Hindlimb muscle (tissue), 1 donor: ENCODE measurements at regions not wholly inside any gene's neighbourhood (a gene's known extent, or its start where the extent isn't known, plus 50 kb on each side); places are given as distances from the start of the nearest gene placed in this dataset.
"Not testable (repeated sequence)": the region's sequence is repeated elsewhere in the genome, so short reads cannot be mapped to it uniquely, and the experiment has no call there.

ENCODE experiments used
- DNase-seq: peaks from one replicate; pipeline ENCODE4 v3.0.0-alpha.2; 2013

GRCh38 chr2:100742277-100743254 is 77.4 kb upstream of the NPAS2 start:
- DNase-seq, result peak; percentile 81

- DNase-seq, result peak; percentile 38
These were observed 76.2 kb upstream of the NPAS2 start for GRCh38 chr2:100743741-100744140.

DNA sequence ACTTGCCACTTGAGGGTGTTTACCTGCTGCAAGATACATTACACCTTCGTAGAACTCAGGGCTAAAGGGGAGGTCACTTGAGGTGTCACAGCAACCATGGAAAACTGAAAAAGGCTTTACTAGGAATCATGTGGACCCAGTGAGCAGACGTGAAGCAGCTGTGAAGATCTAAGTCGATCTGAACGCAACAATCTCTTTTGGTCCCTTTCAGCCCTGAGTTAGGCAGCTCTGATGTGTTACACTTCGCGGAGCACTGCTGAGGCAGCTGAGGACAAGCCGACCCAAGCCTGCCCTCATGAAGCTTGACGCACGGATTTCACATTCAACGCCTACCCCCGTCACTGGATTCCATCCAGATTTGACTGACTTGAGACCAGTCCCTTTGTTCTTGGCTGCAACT is 75.8 kb upstream of the NPAS2 start:
- no peak for DNase-seq

DNA sequence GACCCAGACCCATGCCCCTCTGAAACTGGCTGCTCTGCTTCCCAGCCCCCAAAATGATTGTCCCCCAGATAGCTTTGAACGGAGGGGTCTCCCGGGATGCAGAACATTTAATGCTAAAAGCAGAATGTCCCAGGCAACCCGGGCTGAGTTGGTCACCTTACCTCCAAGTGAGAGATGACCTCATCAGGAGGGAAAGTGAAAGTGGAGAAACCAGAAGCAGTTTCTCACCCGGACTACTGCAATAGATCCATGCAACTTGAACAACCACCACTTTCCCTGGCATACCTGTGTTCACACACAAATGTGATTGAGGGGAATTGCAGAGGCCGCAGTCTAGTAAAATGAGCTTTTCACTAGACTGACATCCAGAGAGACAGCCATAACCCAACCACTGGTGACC is 75.3 kb upstream of the NPAS2 start:
- DNase-seq, result no peak

DNA sequence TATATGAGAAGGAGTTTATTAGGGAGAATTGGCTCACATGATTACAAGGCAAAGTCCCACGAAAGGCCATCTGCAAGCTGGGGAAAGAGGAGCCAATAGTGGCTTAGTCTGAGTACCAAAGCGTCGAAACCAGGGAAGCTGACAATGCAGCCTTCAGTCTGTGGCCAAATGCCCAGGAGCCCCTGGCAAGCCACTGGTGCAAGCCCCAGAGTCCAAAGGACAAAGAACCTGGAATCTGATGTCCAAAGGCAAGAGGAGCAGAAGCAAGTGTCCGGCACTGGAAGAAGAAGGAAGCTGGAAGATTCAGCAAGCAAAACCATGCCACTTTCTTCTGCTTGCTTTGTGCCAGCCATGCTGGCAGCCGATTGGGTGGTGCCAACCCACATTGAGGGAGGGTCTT is 74.3 kb upstream of the NPAS2 start:
- DNase-seq, result no peak

GRCh38 chr2:100747551-100747950 is 72.4 kb upstream of the NPAS2 start:
- no peak for DNase-seq

- no peak for DNase-seq
These were observed 71.8 kb upstream of the NPAS2 start for GRCh38 chr2:100747996-100748615.

- DNase-seq, result no peak
These were observed 71.3 kb upstream of the NPAS2 start for GRCh38 chr2:100748673-100749072.

DNA sequence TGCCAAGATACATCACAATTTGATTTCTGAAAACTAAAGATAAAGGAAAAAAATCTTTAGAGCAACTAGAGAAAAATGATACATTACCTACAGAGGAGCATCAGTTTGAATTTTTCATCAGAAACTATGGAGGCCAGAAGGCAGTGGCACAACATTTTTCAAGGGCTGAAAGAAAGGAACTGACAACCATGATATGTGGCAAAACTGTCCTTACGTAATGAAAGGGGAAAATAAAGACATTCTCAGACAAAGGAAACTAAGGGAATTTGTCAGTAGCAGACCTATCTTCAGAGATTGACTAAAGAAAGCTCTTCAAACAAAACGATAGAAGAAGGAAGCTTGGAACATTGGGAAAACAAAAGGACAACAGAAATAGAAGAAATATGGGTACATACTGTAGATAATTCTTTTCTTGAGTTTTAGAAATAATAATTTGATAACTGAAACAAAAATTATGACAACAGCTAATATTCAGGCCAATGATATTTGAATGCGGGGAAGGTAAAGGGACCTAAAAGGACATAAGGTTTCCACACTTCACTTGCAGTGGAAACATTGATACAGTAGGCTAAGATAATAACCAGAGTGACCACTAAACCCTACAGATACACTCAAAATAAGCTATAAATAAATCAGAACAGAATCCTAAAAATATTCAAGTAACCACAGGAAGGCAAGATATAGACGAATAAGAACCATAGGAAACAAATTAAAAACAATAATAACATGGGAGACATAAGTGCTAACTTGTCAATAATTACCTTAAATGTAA is 70.0 kb upstream of the NPAS2 start:
- no peak for DNase-seq

GRCh38 chr2:100751871-100752625 is 67.9 kb upstream of the NPAS2 start:
- DNase-seq, result not testable (repeated sequence)

GRCh38 chr2:100752628-100753333 is 67.2 kb upstream of the NPAS2 start:
- no peak for DNase-seq

- no peak for DNase-seq
These were observed 66.5 kb upstream of the NPAS2 start for GRCh38 chr2:100753444-100753843.

DNA sequence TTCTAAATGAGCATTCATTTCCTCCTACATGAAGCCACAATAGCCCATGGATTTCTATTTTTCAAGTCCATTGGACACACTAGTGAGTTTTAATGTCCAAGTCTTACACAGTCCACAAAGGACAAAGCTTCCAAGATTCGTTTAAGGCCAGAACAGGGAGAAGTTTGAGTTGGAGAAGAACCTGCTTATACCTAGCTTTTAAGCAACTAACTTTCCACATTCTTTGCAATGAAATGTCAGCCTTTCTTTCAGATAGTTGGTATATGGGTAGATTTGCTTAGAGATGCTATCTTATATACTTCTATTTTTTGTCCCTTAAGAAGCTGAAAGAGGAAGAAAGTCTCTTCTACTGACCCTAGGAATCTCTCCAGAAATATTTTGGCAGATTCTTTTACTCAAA is 66.1 kb upstream of the NPAS2 start:
- DNase-seq, result no peak

- DNase-seq, result no peak
These were observed 65.0 kb upstream of the NPAS2 start for GRCh38 chr2:100754951-100755350.

GRCh38 chr2:100755441-100755840 is 64.5 kb upstream of the NPAS2 start:
- DNase-seq, result no peak

DNA sequence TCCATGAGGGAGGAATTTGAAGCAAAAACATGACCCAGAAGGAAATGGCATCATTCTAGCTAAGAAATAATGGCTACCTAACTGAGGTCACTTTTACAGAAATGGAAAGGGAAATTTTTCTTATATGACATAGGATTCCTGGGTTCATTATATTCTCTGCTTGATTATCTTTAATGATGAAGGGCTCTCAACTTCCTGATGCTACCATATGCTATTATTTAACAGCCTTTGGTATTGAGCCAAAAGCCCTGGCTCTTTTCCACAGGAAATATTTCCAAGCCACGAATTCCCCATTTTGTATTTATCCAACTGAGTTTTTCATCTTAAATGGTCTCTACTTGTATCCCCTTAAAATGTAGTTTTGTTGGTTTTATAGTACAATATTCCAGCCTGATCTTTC is 63.2 kb upstream of the NPAS2 start:
- no peak for DNase-seq

- DNase-seq, result peak; percentile 58
These were observed 62.1 kb upstream of the NPAS2 start for GRCh38 chr2:100757621-100758394.

GRCh38 chr2:100759901-100760300 is 60.0 kb upstream of the NPAS2 start:
- no peak for DNase-seq

- DNase-seq, result no peak
These were observed 58.6 kb upstream of the NPAS2 start for GRCh38 chr2:100761365-100761764.

GRCh38 chr2:100764430-100764829 is 55.5 kb upstream of the NPAS2 start:
- DNase-seq, result no peak

DNA sequence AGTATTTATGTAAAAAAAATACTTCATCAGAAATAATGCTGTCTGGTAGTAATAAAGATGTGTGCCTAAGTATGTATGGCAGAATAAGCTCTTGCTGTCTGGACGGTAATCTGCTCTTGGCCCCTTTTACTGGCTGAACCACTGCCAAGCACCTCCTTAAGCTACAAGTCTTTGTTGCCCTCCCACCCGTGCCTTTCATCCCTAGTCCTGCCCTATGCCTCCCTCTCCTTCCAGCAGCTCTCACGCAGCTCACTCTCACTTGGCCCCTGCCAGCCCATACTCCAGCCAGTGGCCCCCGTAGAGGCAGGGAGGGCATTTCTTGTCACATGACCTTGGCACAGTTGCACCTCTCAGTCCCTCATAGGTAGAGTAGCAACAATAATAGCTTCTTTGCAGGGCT is 54.5 kb upstream of the NPAS2 start:
- no peak for DNase-seq
